ENCODE measurements at regions not wholly inside any gene's neighbourhood (a gene's known extent, or its start where the extent isn't known, plus 50 kb on each side); places are given as distances from the start of the nearest gene placed in this dataset.

GRCh38 chr3:30945291-30945690, 50.8 kb upstream of the GADL1 start:
- H3K9me2 ChIP-seq (replicated peaks; ENCODE audit: insufficient read depth), result no peaks in the 10 kb centered on the region
- H3K36me3 ChIP-seq (replicated peaks; ENCODE audit: insufficient read depth, low read depth), result no peaks in the 10 kb centered on the region
- TF ChIP-seq CTCF (IDR thresholded peaks at IDR 0.05; ENCODE audit: poor library complexity), result no peak
- no peak for TF ChIP-seq EZH2phosphoT487 (IDR thresholded peaks at IDR 0.05; ENCODE audit: low read depth, severe bottlenecking, unreplicated experiment)
- TF ChIP-seq EZH2 (IDR thresholded peaks at IDR 0.05; ENCODE audit: borderline replicate concordance), result no peak
- H3K4me2 ChIP-seq, result no peak overlapping the region
- WGBS (ENCODE audit: low lambda C conversion rate, missing lambda C conversion rate), result 91% methylated on average over 1 of the region's 1 CpG
- no peaks in the 10 kb centered on the region for H3K9me3 ChIP-seq (ENCODE audit: low read depth)
- DNase-seq (ENCODE audit: low spot score), result no peak
- H3K27me3 ChIP-seq, result no peaks in the 10 kb centered on the region
- H3K4me1 ChIP-seq (ENCODE audit: insufficient read depth), result no peaks in the 10 kb centered on the region
- no peak overlapping the region for H3K27ac ChIP-seq
- H3K79me2 ChIP-seq, result no peaks in the 10 kb centered on the region
- no peaks in the 10 kb centered on the region for H4K20me1 ChIP-seq (ENCODE audit: insufficient read depth, poor library complexity, severe bottlenecking)
- H2AFZ ChIP-seq, result no peak overlapping the region
- no peak overlapping the region for H3K4me3 ChIP-seq

- Histone ChIP-seq H3K9me2 (replicated peaks; ENCODE audit: insufficient read depth) (no peaks in the 10 kb centered on the region), H3K9me3 (ENCODE audit: low read depth) (no peaks in the 10 kb centered on the region), H3K79me2 (no peaks in the 10 kb centered on the region), H3K36me3 (replicated peaks; ENCODE audit: insufficient read depth, low read depth) (no peaks in the 10 kb centered on the region), H2AFZ (no peak overlapping the region), H3K4me2 (no peak overlapping the region), H3K27me3 (no peaks in the 10 kb centered on the region), H4K20me1 (ENCODE audit: insufficient read depth, poor library complexity, severe bottlenecking) (no peaks in the 10 kb centered on the region), H3K4me1 (ENCODE audit: insufficient read depth) (no peaks in the 10 kb centered on the region), H3K27ac (no peak overlapping the region), H3K4me3 (no peak overlapping the region)
- TF ChIP-seq CTCF (IDR thresholded peaks at IDR 0.05; ENCODE audit: poor library complexity) (no peak), EZH2 (IDR thresholded peaks at IDR 0.05; ENCODE audit: borderline replicate concordance) (no peak), EZH2phosphoT487 (IDR thresholded peaks at IDR 0.05; ENCODE audit: low read depth, severe bottlenecking, unreplicated experiment) (no peak)
- DNase-seq (ENCODE audit: low spot score), result no peak
- WGBS (ENCODE audit: low lambda C conversion rate, missing lambda C conversion rate), result 67% methylated on average over 1 of the region's 1 CpG
Measured at GRCh38 chr3:30948426-30948825, 54.0 kb upstream of the GADL1 start.

GRCh38 chr3:30951826-30952225, 57.4 kb upstream of the GADL1 start:
- no peaks in the 10 kb centered on the region for H3K9me2 ChIP-seq (replicated peaks; ENCODE audit: insufficient read depth)
- no peak overlapping the region for H3K4me3 ChIP-seq
- no peak overlapping the region for H3K4me2 ChIP-seq
- 83% methylated on average over 2 of the region's 2 CpGs for WGBS (ENCODE audit: low lambda C conversion rate, missing lambda C conversion rate)
- H2AFZ ChIP-seq, result no peak overlapping the region
- TF ChIP-seq CTCF (IDR thresholded peaks at IDR 0.05; ENCODE audit: poor library complexity) (no peak), EZH2 (IDR thresholded peaks at IDR 0.05; ENCODE audit: borderline replicate concordance) (no peak), EZH2phosphoT487 (IDR thresholded peaks at IDR 0.05; ENCODE audit: low read depth, severe bottlenecking, unreplicated experiment) (no peak)
- no peak overlapping the region for H3K27ac ChIP-seq
- no peak for DNase-seq (ENCODE audit: low spot score)
- no peaks in the 10 kb centered on the region for H3K9me3 ChIP-seq (ENCODE audit: low read depth)
- no peaks in the 10 kb centered on the region for H3K4me1 ChIP-seq (ENCODE audit: insufficient read depth)
- H3K27me3 ChIP-seq, result no peaks in the 10 kb centered on the region
- H3K79me2 ChIP-seq, result no peaks in the 10 kb centered on the region
- no peaks in the 10 kb centered on the region for H4K20me1 ChIP-seq (ENCODE audit: insufficient read depth, poor library complexity, severe bottlenecking)
- H3K36me3 ChIP-seq (replicated peaks; ENCODE audit: insufficient read depth, low read depth), result no peaks in the 10 kb centered on the region

GRCh38 chr3:30952786-30953185, 58.3 kb upstream of the GADL1 start:
- Histone ChIP-seq H3K4me1 (ENCODE audit: insufficient read depth) (no peaks in the 10 kb centered on the region), H2AFZ (no peak overlapping the region), H3K4me2 (no peak overlapping the region), H3K27ac (no peak overlapping the region), H3K36me3 (replicated peaks; ENCODE audit: insufficient read depth, low read depth) (no peaks in the 10 kb centered on the region), H3K4me3 (no peak overlapping the region), H4K20me1 (ENCODE audit: insufficient read depth, poor library complexity, severe bottlenecking) (no peaks in the 10 kb centered on the region), H3K79me2 (no peaks in the 10 kb centered on the region), H3K9me3 (ENCODE audit: low read depth) (no peaks in the 10 kb centered on the region), H3K9me2 (replicated peaks; ENCODE audit: insufficient read depth) (no peaks in the 10 kb centered on the region), H3K27me3 (no peaks in the 10 kb centered on the region)
- 89% methylated on average over 3 of the region's 3 CpGs for WGBS (ENCODE audit: low lambda C conversion rate, missing lambda C conversion rate)
- TF ChIP-seq EZH2 (IDR thresholded peaks at IDR 0.05; ENCODE audit: borderline replicate concordance) (no peak), CTCF (IDR thresholded peaks at IDR 0.05; ENCODE audit: poor library complexity) (no peak)
- no peak for DNase-seq (ENCODE audit: low spot score)
